GM23338 (cell line): ENCODE measurements at regions not wholly inside any gene's neighbourhood (a gene's known extent, or its start where the extent isn't known, plus 50 kb on each side); places are given as distances from the start of the nearest gene placed in this dataset.
A peak's percentile ranks its signal among the peaks of the same experiment; 100 is the strongest.

ENCODE experiments used
- ATAC-seq: fragments of 200-7000 bp; cut with Tn5 transposase; 3 replicates; pipeline ENCODE4 v1.9.1; 2020
- DNase-seq: peaks from one replicate; pipeline ENCODE4 v3.0.0-alpha.2; 2015; ENCODE audit warnings: low spot score
- H2AFZ ChIP-seq: fragments of 200-600 bp; sonication (generic); 2 replicates; pipeline ENCODE4 v1.8.0; 2016; ENCODE audit warnings: antibody characterized with exemption, mild to moderate bottlenecking, moderate library complexity
- H3F3A ChIP-seq: fragments of 200-600 bp; sonication (generic); replicated peaks from 2 replicates; pipeline ENCODE4 v1.8.0; 2017; ENCODE audit warnings: antibody characterized with exemption, mixed run types, low read depth
- H3K27ac ChIP-seq: fragments of 200-600 bp; sonication (generic); 2 replicates; pipeline ENCODE4 v1.6.1; 2016; ENCODE audit warnings: low read depth
- H3K27me3 ChIP-seq: fragments of 200-600 bp; sonication (generic); 2 replicates; pipeline ENCODE4 v1.8.0; 2016; ENCODE audit warnings: mild to moderate bottlenecking, mixed run types, moderate library complexity; ENCODE audit not compliant: insufficient read depth
- H3K36me3 ChIP-seq: fragments of 200-600 bp; sonication (generic); 2 replicates; pipeline ENCODE4 v1.8.0; 2016; ENCODE audit warnings: mild to moderate bottlenecking; ENCODE audit not compliant: insufficient read depth
- H3K4me1 ChIP-seq: fragments of 200-600 bp; sonication (generic); 2 replicates; pipeline ENCODE4 v1.8.0; 2016; ENCODE audit warnings: mild to moderate bottlenecking, moderate library complexity; ENCODE audit not compliant: insufficient read depth
- H3K4me2 ChIP-seq: fragments of 200-600 bp; sonication (generic); 2 replicates; pipeline ENCODE4 v1.7.1; 2017; ENCODE audit warnings: mixed run types
- H3K4me3 ChIP-seq: fragments of 200-600 bp; sonication (generic); 2 replicates; pipeline ENCODE4 v1.6.1; 2016; ENCODE audit warnings: mixed run types
- H3K79me2 ChIP-seq: fragments of 200-600 bp; sonication (generic); replicated peaks from 2 replicates; pipeline ENCODE4 v1.8.0; 2017; ENCODE audit warnings: mild to moderate bottlenecking; ENCODE audit not compliant: insufficient read depth
- H3K9me2 ChIP-seq: fragments of 200-600 bp; sonication (generic); 2 replicates; pipeline ENCODE4 v1.8.0; 2017; ENCODE audit not compliant: insufficient read depth
- H4K20me1 ChIP-seq: fragments of 200-600 bp; sonication (generic); replicated peaks from 2 replicates; pipeline ENCODE4 v1.8.0; 2017; ENCODE audit warnings: mild to moderate bottlenecking; ENCODE audit not compliant: insufficient read depth
- H3K27ac Mint-ChIP-seq: 2 replicates; pipeline ENCODE4 v1.8.0; 2020; ENCODE audit warnings: inconsistent platforms, mild to moderate bottlenecking, moderate library complexity, mixed read lengths
- H3K27me3 Mint-ChIP-seq: 3 replicates; pipeline ENCODE4 v1.8.0; 2022; ENCODE audit warnings: low read depth, mild to moderate bottlenecking, moderate library complexity, mixed read lengths, inconsistent platforms; ENCODE audit not compliant: insufficient read depth, poor library complexity
- H3K36me3 Mint-ChIP-seq: 3 replicates; pipeline ENCODE4 v1.8.0; 2021; ENCODE audit warnings: low read depth, mild to moderate bottlenecking, inconsistent platforms, moderate library complexity, mixed read lengths
- H3K4me1 Mint-ChIP-seq: 3 replicates; pipeline ENCODE4 v1.8.0; 2020; ENCODE audit warnings: mild to moderate bottlenecking, inconsistent platforms, mixed read lengths
- H3K4me3 Mint-ChIP-seq: 3 replicates; pipeline ENCODE4 v1.8.0; 2021; ENCODE audit warnings: moderate library complexity, mild to moderate bottlenecking, inconsistent platforms, mixed read lengths
- H3K9me3 Mint-ChIP-seq: 3 replicates; pipeline ENCODE4 v1.8.0; 2020; ENCODE audit warnings: moderate library complexity, mild to moderate bottlenecking, inconsistent platforms, mixed read lengths
- CREB1 ChIP-seq: fragments of 250-450 bp; sonication (Bioruptor Pico); IDR thresholded peaks from 2 replicates; pipeline ENCODE4 v1.5.0; 2020; ENCODE audit warnings: low read depth, mild to moderate bottlenecking, moderate library complexity
- CTCF ChIP-seq, 2 experiments: fragments of 200-600 bp in 1 of 2; sonication (generic) in 1 of 2; conservative IDR thresholded peaks; 2 replicates each; pipeline versions ENCODE4 v1.5.1 to v1.6.1; 2016 to 2017; ENCODE audit warnings: antibody characterized with exemption in 2 of 2, low read depth in 2 of 2, mild to moderate bottlenecking in 2 of 2, moderate library complexity in 1 of 2
- ETS1 ChIP-seq: IDR thresholded peaks from 2 replicates; pipeline ENCODE4 v1.6.1; 2016; ENCODE audit warnings: antibody characterized with exemption
- EZH2 ChIP-seq: fragments of 200-600 bp; sonication (generic); IDR thresholded peaks from one replicate; pipeline ENCODE4 v1.8.0; 2017; ENCODE audit warnings: antibody characterized with exemption, mild to moderate bottlenecking, low read depth; ENCODE audit not compliant: unreplicated experiment
- EZH2phosphoT487 ChIP-seq: fragments of 200-600 bp; sonication (generic); IDR thresholded peaks from one replicate; pipeline ENCODE4 v1.8.1; 2018; ENCODE audit warnings: antibody characterized with exemption; ENCODE audit not compliant: unreplicated experiment
- JUNB ChIP-seq: IDR thresholded peaks from one replicate; pipeline ENCODE4 v1.6.1; 2016; ENCODE audit warnings: antibody characterized with exemption; ENCODE audit not compliant: unreplicated experiment
- NANOG ChIP-seq: IDR thresholded peaks from 2 replicates; pipeline ENCODE4 v1.6.1; 2016; ENCODE audit warnings: antibody characterized with exemption, borderline replicate concordance
- POLR2AphosphoS5 ChIP-seq: IDR thresholded peaks from 2 replicates; pipeline ENCODE4 v1.6.1; 2016; ENCODE audit warnings: antibody characterized with exemption, low read depth
- REST ChIP-seq: IDR thresholded peaks from one replicate; pipeline ENCODE4 v1.6.1; 2018; ENCODE audit warnings: antibody characterized with exemption; ENCODE audit not compliant: unreplicated experiment
- STAT1 ChIP-seq: IDR thresholded peaks from one replicate; pipeline ENCODE4 v1.6.1; 2016; ENCODE audit warnings: antibody characterized with exemption; ENCODE audit not compliant: unreplicated experiment
- ZNF114 ChIP-seq: fragments of 250-450 bp; sonication (Bioruptor Pico); IDR thresholded peaks from 2 replicates; pipeline ENCODE4 v1.5.0; 2020; ENCODE audit warnings: mild to moderate bottlenecking, moderate library complexity
- ZNF331 ChIP-seq: fragments of 250-450 bp; sonication (Bioruptor Pico); IDR thresholded peaks from 2 replicates; pipeline ENCODE4 v1.5.0; 2020; ENCODE audit warnings: low read depth, mild to moderate bottlenecking, moderate library complexity
- ZNF462 ChIP-seq: fragments of 250-450 bp; sonication (Bioruptor Pico); IDR thresholded peaks from 2 replicates; pipeline ENCODE4 v1.5.0; 2020; ENCODE audit warnings: mild to moderate bottlenecking, moderate library complexity

GRCh38 chr11:11170352-11171084, 182.5 kb downstream of the CSNK2A3 start:
- Histone ChIP-seq H3K27ac (no peak overlapping the region), H3F3A (no peaks in the 10 kb centered on the region), H3K36me3 (no peaks in the 10 kb centered on the region), H4K20me1 (no peaks in the 10 kb centered on the region), H3K4me3 (no peak overlapping the region), H3K4me1 (no peaks in the 10 kb centered on the region), H3K27me3 (no peaks in the 10 kb centered on the region), H3K4me2 (no peak overlapping the region), H2AFZ (no peak overlapping the region), H3K9me2 (0 out of 2 replicates have a peak, but pooled peaks cover 9% of the 10 kb centered on the region), H3K79me2 (no peaks in the 10 kb centered on the region)
- H3K36me3 Mint-ChIP-seq: no peaks in the 10 kb centered on the region
- ATAC-seq (no peak), DNase-seq (no peak)
- H3K27ac Mint-ChIP-seq: 0 out of 2 replicates have a peak overlapping the region, but pooled peaks have one; percentile 20
- H3K4me1 Mint-ChIP-seq: peaks cover 3% of the 10 kb centered on the region; the same call in 2 of the 3 replicates
- TF ChIP-seq CTCF (conservative IDR thresholded peaks at IDR 0.05; ENCODE audit: low read depth in 2 of 2) (no peak), ETS1 (no peak), ZNF114 (CRISPR knock-in tag) (no peak), EZH2 (no peak), CREB1 (CRISPR knock-in tag) (no peak), JUNB (no peak), EZH2phosphoT487 (no peak), POLR2AphosphoS5 (no peak), NANOG (no peak), REST (no peak), ZNF331 (CRISPR knock-in tag) (no peak), ZNF462 (CRISPR knock-in tag) (no peak), STAT1 (no peak)
- no peaks in the 10 kb centered on the region for H3K27me3 Mint-ChIP-seq
- no peaks in the 10 kb centered on the region for H3K9me3 Mint-ChIP-seq
- H3K4me3 Mint-ChIP-seq: no peak overlapping the region
